IPS-20b (cell line): ENCODE measurements at regions not wholly inside any gene's neighbourhood (a gene's known extent, or its start where the extent isn't known, plus 50 kb on each side); places are given as distances from the start of the nearest gene placed in this dataset.
"Not testable (repeated sequence)": the region's sequence is repeated elsewhere in the genome, so short reads cannot be mapped to it uniquely, and the experiment has no call there.

Source experiments
- H3K27ac ChIP-seq: one replicate; pipeline ENCODE4 v1.5.1; 2013; ENCODE audit warnings: low read length
- H3K27me3 ChIP-seq: 2 replicates; pipeline ENCODE4 v1.6.1; 2013; ENCODE audit warnings: mild to moderate bottlenecking, low read length, inconsistent platforms; ENCODE audit not compliant: insufficient read depth
- H3K36me3 ChIP-seq: 2 replicates; pipeline ENCODE4 v1.6.1; 2013; ENCODE audit warnings: low read depth, mild to moderate bottlenecking, inconsistent platforms, low read length, moderate library complexity; ENCODE audit not compliant: insufficient read depth
- H3K4me1 ChIP-seq: 2 replicates; pipeline ENCODE4 v1.6.1; 2013; ENCODE audit warnings: mild to moderate bottlenecking, control low read depth, inconsistent platforms, low read length, moderate library complexity; ENCODE audit not compliant: insufficient read depth
- H3K4me3 ChIP-seq: 2 replicates; pipeline ENCODE4 v1.5.1; 2013; ENCODE audit warnings: mild to moderate bottlenecking, low read length, inconsistent platforms
- H3K9ac ChIP-seq: 2 replicates; pipeline ENCODE4 v1.6.1; 2013; ENCODE audit warnings: low read depth, mild to moderate bottlenecking, inconsistent platforms, low read length, moderate library complexity
- H3K9me3 ChIP-seq: 2 replicates; pipeline ENCODE4 v1.6.1; 2013; ENCODE audit warnings: mild to moderate bottlenecking, low read depth, low read length, inconsistent platforms; ENCODE audit not compliant: insufficient read depth

- Histone ChIP-seq H3K27me3 (no peaks in the 10 kb centered on the region), H3K9me3 (no peaks in the 10 kb centered on the region), H3K4me1 (no peaks in the 10 kb centered on the region), H3K27ac (no peak overlapping the region), H3K36me3 (no peaks in the 10 kb centered on the region), H3K9ac (no peak overlapping the region), H3K4me3 (no peak overlapping the region)
Observed at GRCh38 chr11:80720295-80720694, 1279.5 kb upstream of the TENM4 start.

GRCh38 chr11:80719292-80719646 lies 1278.4 kb upstream of the TENM4 start:
- H3K4me1 ChIP-seq: no peaks in the 10 kb centered on the region
- H3K9me3 ChIP-seq: no peaks in the 10 kb centered on the region
- no peaks in the 10 kb centered on the region for H3K36me3 ChIP-seq
- no peaks in the 10 kb centered on the region for H3K27me3 ChIP-seq
- H3K27ac ChIP-seq: no peak overlapping the region
- no peak overlapping the region for H3K4me3 ChIP-seq
- H3K9ac ChIP-seq: no peak overlapping the region

- H3K9ac ChIP-seq: no peak overlapping the region
- no peak overlapping the region for H3K4me3 ChIP-seq
- no peaks in the 10 kb centered on the region for H3K4me1 ChIP-seq
- H3K27me3 ChIP-seq: no peaks in the 10 kb centered on the region
- no peak overlapping the region for H3K27ac ChIP-seq
- H3K9me3 ChIP-seq: no peaks in the 10 kb centered on the region
- H3K36me3 ChIP-seq: no peaks in the 10 kb centered on the region
Observed at GRCh38 chr11:80718611-80719291, 1277.9 kb upstream of the TENM4 start.

- no peak overlapping the region for H3K9ac ChIP-seq
- no peaks in the 10 kb centered on the region for H3K27me3 ChIP-seq
- no peaks in the 10 kb centered on the region for H3K9me3 ChIP-seq
- no peak overlapping the region for H3K27ac ChIP-seq
- no peaks in the 10 kb centered on the region for H3K36me3 ChIP-seq
- no peaks in the 10 kb centered on the region for H3K4me1 ChIP-seq
- H3K4me3 ChIP-seq: no peak overlapping the region
Observed at GRCh38 chr11:80702264-80702663, 1261.4 kb upstream of the TENM4 start.

- Histone ChIP-seq H3K27me3 (no peaks in the 10 kb centered on the region), H3K9me3 (no peaks in the 10 kb centered on the region), H3K27ac (no peak overlapping the region), H3K4me3 (no peak overlapping the region), H3K4me1 (no peaks in the 10 kb centered on the region), H3K9ac (no peak overlapping the region), H3K36me3 (no peaks in the 10 kb centered on the region)
Observed at GRCh38 chr11:80700386-80700785, 1259.6 kb upstream of the TENM4 start.

- not testable (repeated sequence) for H3K36me3 ChIP-seq, H3K4me1 ChIP-seq
Observed at GRCh38 chr11:80699406-80700177, 1258.8 kb upstream of the TENM4 start.

GRCh38 chr11:80698637-80699036 lies 1257.8 kb upstream of the TENM4 start:
- no peaks in the 10 kb centered on the region for H3K27me3 ChIP-seq
- no peaks in the 10 kb centered on the region for H3K9me3 ChIP-seq
- no peak overlapping the region for H3K27ac ChIP-seq
- no peak overlapping the region for H3K9ac ChIP-seq
- no peaks in the 10 kb centered on the region for H3K36me3 ChIP-seq
- no peaks in the 10 kb centered on the region for H3K4me1 ChIP-seq
- H3K4me3 ChIP-seq: no peak overlapping the region

More at GRCh38 chr11:80699406-80700177, 1258.8 kb upstream of the TENM4 start:
- not testable (repeated sequence) for H3K4me3 ChIP-seq, H3K9ac ChIP-seq, H3K27ac ChIP-seq, H3K27me3 ChIP-seq, H3K9me3 ChIP-seq

GRCh38 chr11:80694385-80694784 lies 1253.6 kb upstream of the TENM4 start:
- no peaks in the 10 kb centered on the region for H3K36me3 ChIP-seq
- no peak overlapping the region for H3K4me3 ChIP-seq
- no peak overlapping the region for H3K27ac ChIP-seq
- H3K4me1 ChIP-seq: no peaks in the 10 kb centered on the region
- no peaks in the 10 kb centered on the region for H3K9me3 ChIP-seq
- H3K27me3 ChIP-seq: no peaks in the 10 kb centered on the region
- no peak overlapping the region for H3K9ac ChIP-seq

- Histone ChIP-seq H3K9ac (no peak overlapping the region), H3K4me1 (no peaks in the 10 kb centered on the region; the same call in 1 of the 2 replicates), H3K9me3 (no peaks in the 10 kb centered on the region), H3K27ac (no peak overlapping the region), H3K27me3 (no peaks in the 10 kb centered on the region), H3K4me3 (no peak overlapping the region), H3K36me3 (no peaks in the 10 kb centered on the region)
Observed at GRCh38 chr11:80687941-80688340, 1247.1 kb upstream of the TENM4 start.

- Histone ChIP-seq H3K27me3 (no peaks in the 10 kb centered on the region), H3K9me3 (no peaks in the 10 kb centered on the region), H3K4me3 (no peak overlapping the region), H3K27ac (no peak overlapping the region), H3K9ac (no peak overlapping the region), H3K36me3 (no peaks in the 10 kb centered on the region), H3K4me1 (no peaks in the 10 kb centered on the region; the same call in 1 of the 2 replicates)
Observed at GRCh38 chr11:80686889-80687288, 1246.1 kb upstream of the TENM4 start.

GRCh38 chr11:80673566-80673965 lies 1232.7 kb upstream of the TENM4 start:
- H3K27ac ChIP-seq: no peak overlapping the region
- H3K36me3 ChIP-seq: no peaks in the 10 kb centered on the region
- no peaks in the 10 kb centered on the region for H3K27me3 ChIP-seq
- no peak overlapping the region for H3K4me3 ChIP-seq
- peaks cover under 1% of the 10 kb centered on the region; the same call in 1 of the 2 replicates for H3K9me3 ChIP-seq
- H3K9ac ChIP-seq: no peak overlapping the region
- no peaks in the 10 kb centered on the region for H3K4me1 ChIP-seq

GRCh38 chr11:80669620-80670019 lies 1228.8 kb upstream of the TENM4 start:
- H3K4me1 ChIP-seq: no peaks in the 10 kb centered on the region
- H3K9ac ChIP-seq: no peak overlapping the region
- no peak overlapping the region for H3K27ac ChIP-seq
- H3K4me3 ChIP-seq: no peak overlapping the region
- H3K27me3 ChIP-seq: no peaks in the 10 kb centered on the region
- H3K9me3 ChIP-seq: no peaks in the 10 kb centered on the region; the same call in 1 of the 2 replicates
- H3K36me3 ChIP-seq: no peaks in the 10 kb centered on the region
